ENCODE measurements at regions not wholly inside any gene's neighbourhood (a gene's known extent, or its start where the extent isn't known, plus 50 kb on each side); places are given as distances from the start of the nearest gene placed in this dataset.

DNA sequence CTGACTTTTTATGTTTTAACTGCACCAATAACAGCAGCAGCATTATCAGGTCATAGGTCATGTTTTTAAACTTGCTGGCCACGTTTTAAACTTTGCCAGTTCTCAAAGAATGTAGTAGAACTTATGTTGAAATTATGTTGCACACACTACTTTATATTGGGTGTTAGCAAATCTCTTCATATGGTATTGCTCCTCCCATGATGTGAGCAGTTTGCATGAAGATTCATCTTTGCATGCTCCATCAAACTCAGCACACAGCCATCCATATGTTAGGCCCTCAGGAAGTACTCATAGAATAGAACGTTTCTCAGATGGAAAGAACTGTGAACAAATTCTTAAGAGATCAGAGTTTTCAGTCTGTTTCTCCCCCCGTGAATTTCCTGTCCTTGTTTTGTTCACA lies 128.6 kb upstream of the MAP9 start (continued):
- TF ChIP-seq, protein P1, sequence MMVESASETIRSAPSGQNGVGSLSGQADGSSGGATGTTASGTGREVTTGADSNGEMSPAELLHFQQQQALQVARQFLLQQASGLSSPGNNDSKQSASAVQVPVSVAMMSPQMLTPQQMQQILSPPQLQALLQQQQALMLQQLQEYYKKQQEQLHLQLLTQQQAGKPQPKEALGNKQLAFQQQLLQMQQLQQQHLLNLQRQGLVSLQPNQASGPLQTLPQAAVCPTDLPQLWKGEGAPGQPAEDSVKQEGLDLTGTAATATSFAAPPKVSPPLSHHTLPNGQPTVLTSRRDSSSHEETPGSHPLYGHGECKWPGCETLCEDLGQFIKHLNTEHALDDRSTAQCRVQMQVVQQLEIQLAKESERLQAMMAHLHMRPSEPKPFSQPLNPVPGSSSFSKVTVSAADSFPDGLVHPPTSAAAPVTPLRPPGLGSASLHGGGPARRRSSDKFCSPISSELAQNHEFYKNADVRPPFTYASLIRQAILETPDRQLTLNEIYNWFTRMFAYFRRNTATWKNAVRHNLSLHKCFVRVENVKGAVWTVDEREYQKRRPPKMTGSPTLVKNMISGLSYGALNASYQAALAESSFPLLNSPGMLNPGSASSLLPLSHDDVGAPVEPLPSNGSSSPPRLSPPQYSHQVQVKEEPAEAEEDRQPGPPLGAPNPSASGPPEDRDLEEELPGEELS (CRISPR knock-in tag; IDR thresholded peaks at IDR 0.05; ENCODE audit: borderline replicate concordance): no peak
- no peak for TF ChIP-seq EP300 (IDR thresholded peaks at IDR 0.05; ENCODE audit: low read length)
- TF ChIP-seq, protein P2, sequence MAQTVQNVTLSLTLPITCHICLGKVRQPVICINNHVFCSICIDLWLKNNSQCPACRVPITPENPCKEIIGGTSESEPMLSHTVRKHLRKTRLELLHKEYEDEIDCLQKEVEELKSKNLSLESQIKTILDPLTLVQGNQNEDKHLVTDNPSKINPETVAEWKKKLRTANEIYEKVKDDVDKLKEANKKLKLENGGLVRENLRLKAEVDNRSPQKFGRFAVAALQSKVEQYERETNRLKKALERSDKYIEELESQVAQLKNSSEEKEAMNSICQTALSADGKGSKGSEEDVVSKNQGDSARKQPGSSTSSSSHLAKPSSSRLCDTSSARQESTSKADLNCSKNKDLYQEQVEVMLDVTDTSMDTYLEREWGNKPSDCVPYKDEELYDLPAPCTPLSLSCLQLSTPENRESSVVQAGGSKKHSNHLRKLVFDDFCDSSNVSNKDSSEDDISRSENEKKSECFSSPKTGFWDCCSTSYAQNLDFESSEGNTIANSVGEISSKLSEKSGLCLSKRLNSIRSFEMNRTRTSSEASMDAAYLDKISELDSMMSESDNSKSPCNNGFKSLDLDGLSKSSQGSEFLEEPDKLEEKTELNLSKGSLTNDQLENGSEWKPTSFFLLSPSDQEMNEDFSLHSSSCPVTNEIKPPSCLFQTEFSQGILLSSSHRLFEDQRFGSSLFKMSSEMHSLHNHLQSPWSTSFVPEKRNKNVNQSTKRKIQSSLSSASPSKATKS (CRISPR knock-in tag; IDR thresholded peaks at IDR 0.05): no peak
- TF ChIP-seq TEAD4 (IDR thresholded peaks at IDR 0.05; ENCODE audit: low read length): no peak
- no peak for TF ChIP-seq TEAD4 (CRISPR knock-in tag; IDR thresholded peaks at IDR 0.05; ENCODE audit: borderline replicate concordance)
- TF ChIP-seq, protein P3, sequence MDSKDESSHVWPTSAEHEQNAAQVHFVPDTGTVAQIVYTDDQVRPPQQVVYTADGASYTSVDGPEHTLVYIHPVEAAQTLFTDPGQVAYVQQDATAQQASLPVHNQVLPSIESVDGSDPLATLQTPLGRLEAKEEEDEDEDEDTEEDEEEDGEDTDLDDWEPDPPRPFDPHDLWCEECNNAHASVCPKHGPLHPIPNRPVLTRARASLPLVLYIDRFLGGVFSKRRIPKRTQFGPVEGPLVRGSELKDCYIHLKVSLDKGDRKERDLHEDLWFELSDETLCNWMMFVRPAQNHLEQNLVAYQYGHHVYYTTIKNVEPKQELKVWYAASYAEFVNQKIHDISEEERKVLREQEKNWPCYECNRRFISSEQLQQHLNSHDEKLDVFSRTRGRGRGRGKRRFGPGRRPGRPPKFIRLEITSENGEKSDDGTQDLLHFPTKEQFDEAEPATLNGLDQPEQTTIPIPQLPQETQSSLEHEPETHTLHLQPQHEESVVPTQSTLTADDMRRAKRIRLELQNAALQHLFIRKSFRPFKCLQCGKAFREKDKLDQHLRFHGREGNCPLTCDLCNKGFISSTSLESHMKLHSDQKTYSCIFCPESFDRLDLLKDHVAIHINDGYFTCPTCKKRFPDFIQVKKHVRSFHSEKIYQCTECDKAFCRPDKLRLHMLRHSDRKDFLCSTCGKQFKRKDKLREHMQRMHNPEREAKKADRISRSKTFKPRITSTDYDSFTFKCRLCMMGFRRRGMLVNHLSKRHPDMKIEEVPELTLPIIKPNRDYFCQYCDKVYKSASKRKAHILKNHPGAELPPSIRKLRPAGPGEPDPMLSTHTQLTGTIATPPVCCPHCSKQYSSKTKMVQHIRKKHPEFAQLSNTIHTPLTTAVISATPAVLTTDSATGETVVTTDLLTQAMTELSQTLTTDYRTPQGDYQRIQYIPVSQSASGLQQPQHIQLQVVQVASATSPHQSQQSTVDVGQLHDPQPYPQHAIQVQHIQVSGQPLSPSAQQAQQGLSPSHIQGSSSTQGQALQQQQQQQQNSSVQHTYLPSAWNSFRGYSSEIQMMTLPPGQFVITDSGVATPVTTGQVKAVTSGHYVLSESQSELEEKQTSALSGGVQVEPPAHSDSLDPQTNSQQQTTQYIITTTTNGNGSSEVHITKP (IDR thresholded peaks at IDR 0.05; ENCODE audit: partially characterized antibody): no peak
- TF ChIP-seq LEF1 (IDR thresholded peaks at IDR 0.05): no peak
- TF ChIP-seq CREM (IDR thresholded peaks at IDR 0.05; ENCODE audit: low read depth): no peak
- no peak for TF ChIP-seq RFX1 (IDR thresholded peaks at IDR 0.05)
- TF ChIP-seq, protein P4, sequence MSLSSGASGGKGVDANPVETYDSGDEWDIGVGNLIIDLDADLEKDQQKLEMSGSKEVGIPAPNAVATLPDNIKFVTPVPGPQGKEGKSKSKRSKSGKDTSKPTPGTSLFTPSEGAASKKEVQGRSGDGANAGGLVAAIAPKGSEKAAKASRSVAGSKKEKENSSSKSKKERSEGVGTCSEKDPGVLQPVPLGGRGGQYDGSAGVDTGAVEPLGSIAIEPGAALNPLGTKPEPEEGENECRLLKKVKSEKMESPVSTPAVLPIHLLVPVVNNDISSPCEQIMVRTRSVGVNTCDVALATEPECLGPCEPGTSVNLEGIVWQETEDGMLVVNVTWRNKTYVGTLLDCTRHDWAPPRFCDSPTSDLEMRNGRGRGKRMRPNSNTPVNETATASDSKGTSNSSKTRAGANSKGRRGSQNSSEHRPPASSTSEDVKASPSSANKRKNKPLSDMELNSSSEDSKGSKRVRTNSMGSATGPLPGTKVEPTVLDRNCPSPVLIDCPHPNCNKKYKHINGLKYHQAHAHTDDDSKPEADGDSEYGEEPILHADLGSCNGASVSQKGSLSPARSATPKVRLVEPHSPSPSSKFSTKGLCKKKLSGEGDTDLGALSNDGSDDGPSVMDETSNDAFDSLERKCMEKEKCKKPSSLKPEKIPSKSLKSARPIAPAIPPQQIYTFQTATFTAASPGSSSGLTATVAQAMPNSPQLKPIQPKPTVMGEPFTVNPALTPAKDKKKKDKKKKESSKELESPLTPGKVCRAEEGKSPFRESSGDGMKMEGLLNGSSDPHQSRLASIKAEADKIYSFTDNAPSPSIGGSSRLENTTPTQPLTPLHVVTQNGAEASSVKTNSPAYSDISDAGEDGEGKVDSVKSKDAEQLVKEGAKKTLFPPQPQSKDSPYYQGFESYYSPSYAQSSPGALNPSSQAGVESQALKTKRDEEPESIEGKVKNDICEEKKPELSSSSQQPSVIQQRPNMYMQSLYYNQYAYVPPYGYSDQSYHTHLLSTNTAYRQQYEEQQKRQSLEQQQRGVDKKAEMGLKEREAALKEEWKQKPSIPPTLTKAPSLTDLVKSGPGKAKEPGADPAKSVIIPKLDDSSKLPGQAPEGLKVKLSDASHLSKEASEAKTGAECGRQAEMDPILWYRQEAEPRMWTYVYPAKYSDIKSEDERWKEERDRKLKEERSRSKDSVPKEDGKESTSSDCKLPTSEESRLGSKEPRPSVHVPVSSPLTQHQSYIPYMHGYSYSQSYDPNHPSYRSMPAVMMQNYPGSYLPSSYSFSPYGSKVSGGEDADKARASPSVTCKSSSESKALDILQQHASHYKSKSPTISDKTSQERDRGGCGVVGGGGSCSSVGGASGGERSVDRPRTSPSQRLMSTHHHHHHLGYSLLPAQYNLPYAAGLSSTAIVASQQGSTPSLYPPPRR (CRISPR knock-in tag; IDR thresholded peaks at IDR 0.05; ENCODE audit: borderline replicate concordance): no peak
- TF ChIP-seq HMG20B (CRISPR knock-in tag; IDR thresholded peaks at IDR 0.05): no peak
- TF ChIP-seq CBFB (CRISPR knock-in tag; IDR thresholded peaks at IDR 0.05): no peak

Measured in K562 (cell line).